ENCODE measurements at regions not wholly inside any gene's neighbourhood (a gene's known extent, or its start where the extent isn't known, plus 50 kb on each side); places are given as distances from the start of the nearest gene placed in this dataset.

DNA sequence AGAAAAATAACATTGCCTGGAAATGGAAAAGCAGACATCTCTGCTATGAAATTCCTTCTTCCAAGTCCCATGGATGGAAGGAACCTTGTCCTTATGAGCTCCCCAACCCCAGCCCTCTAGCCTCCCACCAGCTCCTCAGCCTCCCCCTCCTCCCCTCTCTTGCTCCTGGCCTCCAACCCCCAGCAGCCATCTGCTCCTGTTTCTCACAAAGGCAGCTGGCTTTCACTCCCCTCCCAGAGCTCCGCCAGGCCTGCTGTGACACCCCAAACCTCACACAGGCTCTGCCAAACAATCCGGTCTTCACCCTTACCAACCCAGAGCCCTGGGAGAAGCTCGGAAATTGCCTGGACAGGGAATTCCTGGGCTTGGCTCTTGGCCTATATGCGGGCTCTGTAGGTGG, 69.2 kb downstream of the KLHDC7A start:
- no peak for TF ChIP-seq CTCF (IDR thresholded peaks at IDR 0.05)
- TF ChIP-seq POLR2A (IDR thresholded peaks at IDR 0.05) = no peak
- TF ChIP-seq EP300 (IDR thresholded peaks at IDR 0.05) = no peak

Measured in suprapubic skin (tissue), 3 donors.